Erythroblast (primary cell): ENCODE measurements at regions not wholly inside any gene's neighbourhood (a gene's known extent, or its start where the extent isn't known, plus 50 kb on each side); places are given as distances from the start of the nearest gene placed in this dataset.

Experiments used
- DNase-seq, 2 experiments: peaks; one replicate each; lab custom pipeline; 2025; lab: John Stamatoyannopoulos, UW
- GATA1 ChIP-seq: IDR thresholded peaks from 2 replicates; pipeline ENCODE4 v1.6.1; 2011; ENCODE audit warnings: low read depth, mild to moderate bottlenecking, control low read depth, low read length, moderate library complexity
- POLR2A ChIP-seq: IDR thresholded peaks from 2 replicates; pipeline ENCODE4 v1.6.1; 2011; ENCODE audit warnings: mild to moderate bottlenecking, low read length

DNA sequence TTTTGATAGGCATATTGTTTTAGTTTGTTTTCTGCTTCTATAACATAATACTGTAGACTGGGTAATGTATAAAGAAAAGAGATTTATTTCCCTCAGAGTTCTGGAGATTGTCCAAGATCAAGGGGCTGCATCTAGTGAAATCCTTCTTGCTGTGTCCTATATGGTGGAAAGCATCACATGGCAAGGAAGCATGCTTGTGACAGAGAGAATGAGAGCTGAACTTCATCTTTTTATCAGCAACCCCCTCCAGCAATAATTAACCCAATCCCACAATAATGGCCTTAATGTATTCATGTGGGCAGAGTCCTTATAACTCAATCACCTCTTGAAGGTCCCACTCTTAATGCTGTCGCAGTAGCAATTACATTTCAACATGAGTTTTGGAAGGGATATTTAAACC is 141.4 kb downstream of the CENPW start:
- DNase-seq: no peak
- TF ChIP-seq POLR2A: no peak
- TF ChIP-seq GATA1: no peak

DNA sequence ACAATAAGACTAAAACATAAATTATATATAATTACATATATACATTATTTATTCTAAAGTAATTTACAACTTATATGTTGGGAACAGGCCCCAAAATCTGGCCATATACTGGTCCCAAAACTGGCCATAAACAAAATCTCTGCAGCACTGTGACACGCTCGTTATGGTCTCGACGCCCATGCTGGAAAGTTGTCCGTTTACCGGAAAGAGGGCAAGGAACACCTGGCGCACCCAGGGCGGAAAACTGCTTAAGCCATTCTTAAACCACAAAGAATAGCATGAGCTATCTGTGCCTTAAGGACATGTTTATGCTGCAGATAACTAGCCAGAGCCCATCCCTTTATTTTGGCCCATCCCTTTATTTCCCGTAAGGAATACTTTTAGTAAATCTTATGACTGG is 164.9 kb downstream of the CENPW start:
- TF ChIP-seq POLR2A (no peak), GATA1 (no peak)
- DNase-seq: no peak

- no peak for DNase-seq
Observed at GRCh38 chr6:126513198-126513597, 173.3 kb downstream of the CENPW start.

DNA sequence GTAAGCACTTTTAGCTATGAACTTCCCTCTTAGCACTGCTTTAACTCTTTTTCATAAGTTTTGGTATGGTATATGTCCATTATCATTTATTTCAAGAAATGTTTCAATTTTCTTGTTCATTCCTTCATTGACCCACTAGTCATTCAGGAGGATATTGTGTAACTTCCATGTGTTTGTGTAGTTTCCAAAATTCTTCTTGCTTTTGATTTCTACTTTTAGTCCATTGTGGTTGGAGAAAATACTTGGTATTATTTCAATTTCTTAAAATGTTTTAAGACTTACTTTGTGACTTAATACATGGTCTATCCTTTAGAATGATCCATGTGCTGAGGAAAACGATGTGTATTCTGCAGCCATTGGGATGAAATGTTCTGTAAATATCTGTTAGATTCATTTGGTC is 176.5 kb downstream of the CENPW start:
- TF ChIP-seq GATA1: no peak
- no peak for TF ChIP-seq POLR2A
- DNase-seq: no peak

More at GRCh38 chr6:126513198-126513597, 173.3 kb downstream of the CENPW start:
- no peak for TF ChIP-seq GATA1
- no peak for TF ChIP-seq POLR2A

- TF ChIP-seq GATA1 (no peak), POLR2A (no peak)
- no peak for DNase-seq
Observed at GRCh38 chr6:126524811-126525326, 185.0 kb downstream of the CENPW start.

- TF ChIP-seq POLR2A: no peak
- no peak for TF ChIP-seq GATA1
- no peak for DNase-seq
Observed at GRCh38 chr6:126526547-126526946, 186.6 kb downstream of the CENPW start.

- TF ChIP-seq GATA1 (no peak), POLR2A (no peak)
- DNase-seq: no peak
Observed at GRCh38 chr6:126526996-126527606, 187.2 kb downstream of the CENPW start.

DNA sequence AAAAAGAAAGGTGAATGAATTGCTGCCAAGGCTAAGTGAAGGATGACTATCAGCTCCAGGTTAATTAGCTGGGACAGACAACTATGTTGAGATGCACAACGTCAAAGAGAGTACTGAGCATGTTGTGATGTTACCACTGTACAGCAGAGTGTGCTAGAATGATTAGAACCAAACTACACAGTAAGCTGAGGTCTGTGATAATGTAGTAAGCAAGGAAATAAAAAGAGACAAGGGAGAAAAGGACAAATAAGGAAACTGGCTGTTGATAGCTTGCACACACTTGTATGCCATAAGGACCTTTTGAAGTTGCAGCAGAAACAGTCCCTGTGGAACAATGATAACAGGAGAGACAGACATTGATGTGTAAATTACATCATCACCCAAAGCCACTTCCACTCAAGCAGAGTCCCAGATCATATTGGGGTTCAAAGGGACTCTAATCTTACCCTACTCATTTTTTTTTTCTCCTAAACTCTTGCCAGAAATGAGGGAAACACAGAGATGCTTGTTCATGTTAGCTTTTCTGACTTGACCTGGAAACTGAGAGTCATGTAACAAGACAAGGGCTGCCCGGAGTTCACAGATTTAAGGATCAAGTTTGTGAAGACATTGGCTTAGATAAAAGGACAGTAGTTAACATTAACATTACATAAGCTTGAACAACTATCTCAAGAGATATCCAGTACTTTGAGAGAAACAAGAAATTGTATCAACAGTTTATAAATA is 189.9 kb downstream of the CENPW start:
- DNase-seq: no peak
- TF ChIP-seq GATA1 (no peak), POLR2A (no peak)

- DNase-seq: no peak
- TF ChIP-seq GATA1 (no peak), POLR2A (no peak)
Observed at GRCh38 chr6:126530775-126531174, 190.9 kb downstream of the CENPW start.

DNA sequence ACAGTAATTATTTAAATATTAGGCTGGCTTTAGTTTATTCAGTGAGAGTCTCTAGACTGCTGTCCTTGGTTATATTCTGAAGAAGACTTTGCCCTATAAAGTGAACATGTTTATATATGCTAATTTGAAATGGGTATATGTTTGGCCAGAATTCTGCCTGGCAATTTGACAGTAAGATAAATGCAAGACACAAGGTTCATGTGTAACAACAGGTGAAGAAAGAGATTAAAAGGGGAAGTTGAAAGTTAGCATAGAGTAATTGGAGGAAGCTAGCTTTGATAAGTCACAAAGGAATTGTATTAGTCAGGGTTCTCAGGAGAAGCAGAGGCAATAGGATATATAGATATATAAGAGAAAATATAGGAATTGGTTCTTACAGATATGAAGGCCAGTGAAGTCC is 191.4 kb downstream of the CENPW start:
- DNase-seq: no peak
- TF ChIP-seq POLR2A: no peak
- no peak for TF ChIP-seq GATA1

DNA sequence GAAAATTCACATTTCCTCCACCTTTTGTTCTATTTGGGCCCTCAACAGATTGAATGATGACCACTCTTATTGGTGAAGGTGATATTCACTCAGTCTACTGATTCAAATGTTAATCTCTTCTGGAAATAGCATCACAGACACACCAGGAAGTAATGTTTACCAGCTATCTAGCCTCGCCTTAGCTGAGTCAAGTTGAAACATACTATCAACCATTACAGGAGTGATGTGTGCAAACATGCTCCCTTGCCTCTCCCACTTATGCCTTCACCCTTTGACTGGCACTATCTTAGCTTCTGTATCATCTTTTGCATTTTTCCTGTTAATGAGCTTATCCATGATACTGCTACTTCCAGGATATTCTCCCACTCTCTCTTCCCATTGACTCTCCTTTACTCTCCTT is 191.9 kb downstream of the CENPW start:
- DNase-seq: no peak
- no peak for TF ChIP-seq POLR2A
- TF ChIP-seq GATA1: no peak

DNA sequence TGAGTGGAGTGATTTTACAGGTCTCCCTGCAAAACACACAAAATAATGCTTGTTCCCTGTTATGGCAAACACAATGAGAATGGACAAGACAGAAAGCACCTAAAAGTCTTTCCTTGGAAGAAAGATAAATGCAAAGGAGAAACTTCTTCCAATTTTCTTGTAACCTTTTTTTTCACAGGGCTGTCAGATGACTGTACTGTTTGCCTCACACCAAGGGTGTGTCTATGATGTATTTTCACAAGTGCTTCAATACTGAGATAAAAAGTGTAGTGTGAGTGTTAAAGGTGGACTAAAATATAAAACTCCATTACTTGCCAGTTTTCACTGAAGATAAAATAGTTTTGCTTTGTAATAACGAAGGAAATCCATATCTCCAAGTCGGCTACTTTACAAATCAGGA is 194.5 kb downstream of the CENPW start:
- DNase-seq: no peak
- TF ChIP-seq GATA1: no peak
- no peak for TF ChIP-seq POLR2A

GRCh38 chr6:126535138-126535537 is 195.2 kb downstream of the CENPW start:
- no peak for TF ChIP-seq GATA1
- TF ChIP-seq POLR2A: no peak

DNA sequence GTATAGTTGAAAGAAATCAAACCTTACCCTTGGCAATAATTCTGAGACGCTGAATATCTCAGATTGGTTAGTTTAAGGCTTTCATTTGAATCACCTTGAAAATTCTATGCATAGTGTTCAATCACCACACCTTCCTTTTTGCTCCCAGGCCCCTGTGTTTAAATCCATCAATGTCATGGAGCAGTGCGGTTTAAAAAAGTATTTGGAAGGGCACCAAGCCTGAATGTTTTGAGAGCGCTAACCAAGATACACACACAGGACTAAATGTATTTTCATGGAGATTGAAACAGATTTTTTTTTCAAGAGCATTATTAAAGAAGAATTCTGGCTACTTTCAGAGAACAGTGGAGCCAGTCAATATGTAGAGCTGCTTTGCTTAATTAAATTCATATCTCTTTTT is 195.7 kb downstream of the CENPW start:
- no peak for DNase-seq
- no peak for TF ChIP-seq GATA1
- no peak for TF ChIP-seq POLR2A

More at GRCh38 chr6:126535138-126535537, 195.2 kb downstream of the CENPW start:
- no peak for DNase-seq
